GM10266 (cell line): ENCODE measurements at regions not wholly inside any gene's neighbourhood (a gene's known extent, or its start where the extent isn't known, plus 50 kb on each side); places are given as distances from the start of the nearest gene placed in this dataset.

ENCODE experiments used
- DNase-seq: peaks from one replicate; pipeline ENCODE4 v3.0.0; 2012; ENCODE audit errors: extremely low spot score
- TF ChIP-seq, protein P1 (sequence below): IDR thresholded peaks from 2 replicates; pipeline ENCODE4 v1.5.1; 2012; ENCODE audit warnings: mild to moderate bottlenecking, low read depth; ENCODE audit not compliant: control insufficient read depth, insufficient read depth; ENCODE audit errors: missing control alignments

DNA sequence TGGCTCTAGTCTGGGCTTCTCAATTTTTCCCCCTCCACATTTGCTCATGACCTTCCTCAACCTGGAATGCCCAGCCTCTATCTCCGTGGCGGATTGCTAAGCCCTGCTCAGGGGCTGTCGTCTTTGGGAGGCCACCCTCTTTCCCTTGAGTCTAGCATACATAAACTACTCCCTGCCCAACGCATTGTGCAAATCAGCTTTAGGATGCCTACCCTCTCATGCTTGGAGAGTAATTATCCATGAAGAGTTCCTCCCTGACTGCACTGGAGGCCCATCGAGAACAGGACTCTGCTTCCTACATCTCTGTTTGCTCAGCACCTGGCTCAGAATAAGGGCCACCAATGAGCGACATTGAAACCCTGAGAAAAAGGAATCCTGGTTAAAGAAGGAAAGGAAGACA is 53.7 kb upstream of the NPAS2 start:
- TF ChIP-seq, protein P1, sequence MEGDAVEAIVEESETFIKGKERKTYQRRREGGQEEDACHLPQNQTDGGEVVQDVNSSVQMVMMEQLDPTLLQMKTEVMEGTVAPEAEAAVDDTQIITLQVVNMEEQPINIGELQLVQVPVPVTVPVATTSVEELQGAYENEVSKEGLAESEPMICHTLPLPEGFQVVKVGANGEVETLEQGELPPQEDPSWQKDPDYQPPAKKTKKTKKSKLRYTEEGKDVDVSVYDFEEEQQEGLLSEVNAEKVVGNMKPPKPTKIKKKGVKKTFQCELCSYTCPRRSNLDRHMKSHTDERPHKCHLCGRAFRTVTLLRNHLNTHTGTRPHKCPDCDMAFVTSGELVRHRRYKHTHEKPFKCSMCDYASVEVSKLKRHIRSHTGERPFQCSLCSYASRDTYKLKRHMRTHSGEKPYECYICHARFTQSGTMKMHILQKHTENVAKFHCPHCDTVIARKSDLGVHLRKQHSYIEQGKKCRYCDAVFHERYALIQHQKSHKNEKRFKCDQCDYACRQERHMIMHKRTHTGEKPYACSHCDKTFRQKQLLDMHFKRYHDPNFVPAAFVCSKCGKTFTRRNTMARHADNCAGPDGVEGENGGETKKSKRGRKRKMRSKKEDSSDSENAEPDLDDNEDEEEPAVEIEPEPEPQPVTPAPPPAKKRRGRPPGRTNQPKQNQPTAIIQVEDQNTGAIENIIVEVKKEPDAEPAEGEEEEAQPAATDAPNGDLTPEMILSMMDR, result no peak
- no peak for DNase-seq

DNA sequence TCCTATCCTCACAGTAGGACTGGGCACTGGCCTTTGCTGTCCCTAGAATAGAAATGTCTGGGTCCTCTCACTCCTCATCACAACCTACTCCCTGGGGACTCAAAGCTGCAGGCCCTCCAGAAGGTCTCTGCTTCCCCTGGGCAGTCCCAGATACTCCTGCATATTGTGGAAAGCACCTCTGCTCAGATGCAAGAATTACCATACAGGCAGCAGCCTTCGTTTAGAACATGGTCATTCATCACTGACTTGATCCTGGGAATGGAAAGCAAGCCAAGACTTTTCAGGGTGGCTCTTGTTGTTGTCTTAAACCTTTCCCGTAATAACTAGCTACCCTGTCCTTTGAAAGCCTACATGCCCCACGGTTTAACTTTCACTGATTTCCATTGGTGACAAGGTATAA is 53.1 kb upstream of the NPAS2 start:
- TF ChIP-seq, protein P1, result no peak
- no peak for DNase-seq

DNA sequence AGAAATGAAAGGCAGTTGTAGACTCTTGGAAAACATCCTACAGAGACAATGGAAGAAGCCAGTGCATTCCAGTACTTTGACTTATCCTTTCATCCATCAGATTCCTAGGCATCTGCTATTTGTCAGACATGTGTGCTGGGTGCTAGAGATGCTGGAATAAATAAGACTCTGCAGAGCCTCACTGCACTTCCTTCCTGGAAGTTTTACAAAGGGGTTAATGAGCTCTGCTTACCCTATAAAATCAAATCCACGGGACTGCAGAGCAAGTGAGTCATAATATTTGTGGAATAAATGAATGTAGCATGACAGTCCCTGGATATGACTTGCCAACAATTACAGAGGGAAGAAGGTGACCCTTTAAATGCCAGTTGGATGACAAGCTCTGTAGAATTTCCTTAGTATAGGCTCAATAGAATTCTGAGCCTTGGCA is 52.7 kb upstream of the NPAS2 start:
- no peak for DNase-seq
- TF ChIP-seq, protein P1, result no peak

DNA sequence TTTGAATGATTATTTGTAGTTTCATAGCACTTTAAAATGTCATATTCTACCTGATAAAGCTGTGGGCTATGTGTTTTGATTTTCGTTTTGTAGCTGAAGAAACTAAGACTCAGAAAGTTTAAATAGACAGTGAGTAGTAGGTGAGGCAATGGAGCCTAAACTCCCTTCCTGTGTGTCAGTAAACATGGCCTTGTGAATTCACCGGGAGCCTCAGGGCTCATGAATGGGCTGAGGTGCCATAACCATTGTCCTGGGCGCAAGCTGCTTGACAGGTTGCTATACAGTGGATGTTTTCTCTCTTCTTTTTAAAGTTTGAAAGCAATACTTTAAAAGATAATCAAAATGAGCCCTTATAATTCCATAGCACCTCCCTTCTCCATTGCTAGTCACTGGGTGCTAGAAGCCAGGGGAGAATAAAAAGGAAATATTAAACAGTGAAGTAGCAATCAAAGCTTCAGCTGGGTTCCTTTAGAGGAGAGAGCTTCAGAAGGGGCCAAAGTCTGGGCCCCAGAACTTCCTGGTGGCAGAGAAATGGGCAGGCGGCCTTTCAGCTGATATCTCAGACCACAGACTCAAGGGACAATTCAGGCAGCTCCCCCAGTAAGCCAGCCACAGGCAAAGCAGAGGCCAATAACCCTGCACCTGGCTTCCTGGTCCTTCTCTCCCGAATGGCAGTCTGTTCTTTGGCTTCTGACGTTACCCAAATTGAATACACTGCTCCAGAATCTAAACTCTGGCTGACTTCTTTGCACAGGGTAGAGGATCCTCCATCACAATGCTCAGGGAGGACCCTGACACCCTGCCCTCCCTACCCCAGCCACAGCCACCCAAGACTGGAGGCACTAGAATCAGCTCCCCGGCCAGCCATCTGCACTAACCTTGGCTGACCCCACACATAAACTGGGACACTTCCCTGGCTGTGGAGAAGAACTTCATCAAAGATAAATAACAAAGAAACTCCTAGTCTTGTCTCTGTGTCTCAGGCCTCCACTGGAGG is 51.8 kb upstream of the NPAS2 start:
- no peak for DNase-seq
- TF ChIP-seq, protein P1, result no peak
